ENCODE measurements at regions not wholly inside any gene's neighbourhood (a gene's known extent, or its start where the extent isn't known, plus 50 kb on each side); places are given as distances from the start of the nearest gene placed in this dataset.

DNA sequence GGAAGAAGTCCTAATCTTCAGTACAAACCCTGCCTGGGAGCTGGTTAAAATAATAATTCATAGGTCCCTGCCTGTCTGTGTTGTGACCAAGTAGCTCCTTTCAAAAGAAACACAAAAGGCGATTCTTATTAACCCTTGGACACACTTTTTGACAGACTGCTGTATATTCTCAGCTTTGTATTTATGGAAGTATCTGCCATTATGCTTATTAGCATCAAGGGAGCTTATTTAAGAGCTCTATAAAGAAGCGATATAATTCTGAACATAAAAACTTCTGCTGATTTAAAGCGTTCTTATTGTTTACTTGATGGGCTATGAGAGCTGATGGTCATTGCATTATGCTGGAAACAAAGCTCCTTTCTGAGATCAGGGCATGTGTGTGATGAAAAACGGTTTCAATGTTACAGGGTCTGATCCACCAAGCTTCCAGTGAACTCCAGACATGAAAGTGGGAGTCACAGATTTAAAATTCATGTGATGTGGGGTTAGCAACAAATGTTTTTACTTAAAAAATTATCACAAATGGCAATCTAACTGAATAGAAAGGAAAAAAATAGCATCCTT is 181.8 kb upstream of the PDE10A start:
- H3K27me3 ChIP-seq (ENCODE audit: insufficient read depth, low read length, poor library complexity, severe bottlenecking) = no peaks in the 10 kb centered on the region
- H3F3A ChIP-seq (ENCODE audit: low read depth) = no peaks in the 10 kb centered on the region

DNA sequence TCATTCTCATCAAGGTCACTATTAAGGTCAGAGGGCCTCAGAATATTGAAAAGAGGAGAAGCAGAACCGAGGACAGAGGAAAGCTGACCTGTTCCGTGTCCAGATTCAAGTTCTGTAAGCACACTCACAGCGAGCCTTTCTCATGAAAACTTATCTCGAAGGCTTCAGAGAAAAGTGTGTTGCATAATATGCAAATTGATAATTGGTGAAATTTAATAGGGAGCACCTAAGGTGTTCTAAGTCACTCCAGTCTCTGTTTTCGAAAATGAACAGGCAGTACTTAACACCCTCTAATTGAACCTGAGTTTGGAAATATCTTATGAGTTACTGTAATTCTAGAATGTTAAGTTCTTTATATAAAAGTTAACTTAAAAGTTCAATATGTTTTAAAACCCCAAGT is 181.2 kb upstream of the PDE10A start:
- Histone ChIP-seq H3K4me3 (ENCODE audit: low read length, poor library complexity, severe bottlenecking) (no peak overlapping the region), H3K4me2 (ENCODE audit: low read depth, low read length, poor library complexity, severe bottlenecking) (no peak overlapping the region), H3K27me3 (ENCODE audit: insufficient read depth, low read length, poor library complexity, severe bottlenecking) (no peaks in the 10 kb centered on the region)

More for the DNA sequence above, 181.8 kb upstream of the PDE10A start:
- H2AFZ ChIP-seq (ENCODE audit: low read length) = no peak overlapping the region
- no peak overlapping the region for H3K4me3 ChIP-seq (ENCODE audit: low read length, poor library complexity, severe bottlenecking)
- H3K4me1 ChIP-seq (ENCODE audit: insufficient read depth, low read length, poor library complexity, severe bottlenecking) = no peaks in the 10 kb centered on the region
- no peaks in the 10 kb centered on the region for H3K9me2 ChIP-seq (replicated peaks; ENCODE audit: low read depth, low read length)
- H3K79me2 ChIP-seq (ENCODE audit: insufficient read depth, low read length) = no peaks in the 10 kb centered on the region
- H4K20me1 ChIP-seq (ENCODE audit: insufficient read depth, low read length, poor library complexity, severe bottlenecking) = no peaks in the 10 kb centered on the region
- no peak overlapping the region for H3K4me2 ChIP-seq (ENCODE audit: low read depth, low read length, poor library complexity, severe bottlenecking)
- H3K36me3 ChIP-seq (ENCODE audit: insufficient read depth, low read length) = no peaks in the 10 kb centered on the region
- TF ChIP-seq, protein P1, sequence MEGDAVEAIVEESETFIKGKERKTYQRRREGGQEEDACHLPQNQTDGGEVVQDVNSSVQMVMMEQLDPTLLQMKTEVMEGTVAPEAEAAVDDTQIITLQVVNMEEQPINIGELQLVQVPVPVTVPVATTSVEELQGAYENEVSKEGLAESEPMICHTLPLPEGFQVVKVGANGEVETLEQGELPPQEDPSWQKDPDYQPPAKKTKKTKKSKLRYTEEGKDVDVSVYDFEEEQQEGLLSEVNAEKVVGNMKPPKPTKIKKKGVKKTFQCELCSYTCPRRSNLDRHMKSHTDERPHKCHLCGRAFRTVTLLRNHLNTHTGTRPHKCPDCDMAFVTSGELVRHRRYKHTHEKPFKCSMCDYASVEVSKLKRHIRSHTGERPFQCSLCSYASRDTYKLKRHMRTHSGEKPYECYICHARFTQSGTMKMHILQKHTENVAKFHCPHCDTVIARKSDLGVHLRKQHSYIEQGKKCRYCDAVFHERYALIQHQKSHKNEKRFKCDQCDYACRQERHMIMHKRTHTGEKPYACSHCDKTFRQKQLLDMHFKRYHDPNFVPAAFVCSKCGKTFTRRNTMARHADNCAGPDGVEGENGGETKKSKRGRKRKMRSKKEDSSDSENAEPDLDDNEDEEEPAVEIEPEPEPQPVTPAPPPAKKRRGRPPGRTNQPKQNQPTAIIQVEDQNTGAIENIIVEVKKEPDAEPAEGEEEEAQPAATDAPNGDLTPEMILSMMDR (conservative IDR thresholded peaks at IDR 0.05; ENCODE audit: low read length) = no peak
- no peak for TF ChIP-seq EZH2phosphoT487 (IDR thresholded peaks at IDR 0.05; ENCODE audit: borderline replicate concordance)
- H3K9me3 ChIP-seq (ENCODE audit: insufficient read depth, low read depth, low read length) = no peaks in the 10 kb centered on the region
- H3K9ac ChIP-seq (ENCODE audit: low read depth, low read length, poor library complexity, severe bottlenecking) = no peak overlapping the region

DNA sequence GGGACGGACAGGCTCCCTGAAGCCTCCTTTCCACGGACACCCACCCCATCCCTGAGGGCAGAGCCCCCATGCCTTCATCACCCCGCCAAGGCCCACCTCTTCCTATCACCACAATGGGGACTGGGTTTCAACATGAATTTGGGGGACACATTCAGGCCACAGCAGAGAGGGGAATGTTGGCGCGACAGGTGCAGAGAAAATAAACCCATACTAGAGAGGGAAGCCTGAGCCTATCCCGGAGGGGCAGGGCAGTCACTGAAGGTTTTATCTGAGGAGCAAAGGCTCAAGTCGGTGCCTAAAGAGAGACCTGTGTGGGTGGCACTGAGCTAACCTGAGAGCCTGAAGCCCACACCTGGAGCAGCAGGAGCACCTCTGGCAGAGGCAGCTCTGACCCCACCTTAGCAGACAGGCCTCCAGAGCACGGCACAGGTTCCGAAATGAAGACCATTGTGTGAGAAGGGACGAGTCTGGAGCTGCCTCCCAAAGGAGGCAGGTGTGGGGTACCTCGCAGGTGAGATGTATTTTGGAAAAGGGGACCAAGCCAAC is 180.6 kb upstream of the PDE10A start:
- Histone ChIP-seq H4K20me1 (ENCODE audit: insufficient read depth, low read length, poor library complexity, severe bottlenecking) (no peaks in the 10 kb centered on the region), H3K4me3 (ENCODE audit: low read length, poor library complexity, severe bottlenecking) (no peak overlapping the region), H2AFZ (ENCODE audit: low read length) (no peak overlapping the region), H3K36me3 (ENCODE audit: insufficient read depth, low read length) (no peaks in the 10 kb centered on the region), H3K9ac (ENCODE audit: low read depth, low read length, poor library complexity, severe bottlenecking) (no peak overlapping the region), H3K4me1 (ENCODE audit: insufficient read depth, low read length, poor library complexity, severe bottlenecking) (no peaks in the 10 kb centered on the region), H3K9me2 (replicated peaks; ENCODE audit: low read depth, low read length) (no peaks in the 10 kb centered on the region), H3K79me2 (ENCODE audit: insufficient read depth, low read length) (no peaks in the 10 kb centered on the region), H3K4me2 (ENCODE audit: low read depth, low read length, poor library complexity, severe bottlenecking) (no peak overlapping the region), H3K27me3 (ENCODE audit: insufficient read depth, low read length, poor library complexity, severe bottlenecking) (no peaks in the 10 kb centered on the region), H3F3A (ENCODE audit: low read depth) (no peaks in the 10 kb centered on the region), H3K9me3 (ENCODE audit: insufficient read depth, low read depth, low read length) (no peaks in the 10 kb centered on the region)
- TF ChIP-seq, protein P1 (conservative IDR thresholded peaks at IDR 0.05; ENCODE audit: low read length) = no peak
- TF ChIP-seq EZH2phosphoT487 (IDR thresholded peaks at IDR 0.05; ENCODE audit: borderline replicate concordance) = no peak

More for the DNA sequence above, 181.2 kb upstream of the PDE10A start:
- TF ChIP-seq EZH2phosphoT487 (IDR thresholded peaks at IDR 0.05; ENCODE audit: borderline replicate concordance) = no peak
- TF ChIP-seq, protein P1 (conservative IDR thresholded peaks at IDR 0.05; ENCODE audit: low read length) = no peak
- Histone ChIP-seq H3K4me1 (ENCODE audit: insufficient read depth, low read length, poor library complexity, severe bottlenecking) (no peaks in the 10 kb centered on the region), H3K9me3 (ENCODE audit: insufficient read depth, low read depth, low read length) (no peaks in the 10 kb centered on the region), H4K20me1 (ENCODE audit: insufficient read depth, low read length, poor library complexity, severe bottlenecking) (no peaks in the 10 kb centered on the region), H2AFZ (ENCODE audit: low read length) (no peak overlapping the region), H3K9me2 (replicated peaks; ENCODE audit: low read depth, low read length) (no peaks in the 10 kb centered on the region), H3K9ac (ENCODE audit: low read depth, low read length, poor library complexity, severe bottlenecking) (no peak overlapping the region), H3K79me2 (ENCODE audit: insufficient read depth, low read length) (no peaks in the 10 kb centered on the region), H3K36me3 (ENCODE audit: insufficient read depth, low read length) (no peaks in the 10 kb centered on the region), H3F3A (ENCODE audit: low read depth) (no peaks in the 10 kb centered on the region)
